HG03378 (cell line): ENCODE measurements at regions not wholly inside any gene's neighbourhood (a gene's known extent, or its start where the extent isn't known, plus 50 kb on each side); places are given as distances from the start of the nearest gene placed in this dataset.

ENCODE experiments used
- ATAC-seq: cut with Tn5 transposase; IDR thresholded peaks from one replicate; pipeline ENCODE4 v1.9.1; 2021; ENCODE audit warnings: mild to moderate bottlenecking, moderate library complexity; ENCODE audit not compliant: unreplicated experiment

- no peak for ATAC-seq
Observed at GRCh38 chr2:2758793-2759367, 427.8 kb upstream of the MYT1L start.

- ATAC-seq: no peak
Observed at GRCh38 chr2:2757764-2758163, 426.7 kb upstream of the MYT1L start.

GRCh38 chr2:2756886-2757285 is 425.8 kb upstream of the MYT1L start:
- ATAC-seq: no peak

GRCh38 chr2:2755990-2756389 is 424.9 kb upstream of the MYT1L start:
- ATAC-seq: no peak

GRCh38 chr2:2754940-2755339 is 423.9 kb upstream of the MYT1L start:
- no peak for ATAC-seq

- ATAC-seq: no peak
Observed at GRCh38 chr2:2751715-2752315, 420.7 kb upstream of the MYT1L start.

- no peak for ATAC-seq
Observed at GRCh38 chr2:2750867-2751714, 420.0 kb upstream of the MYT1L start.

GRCh38 chr2:2749206-2749598 is 418.1 kb upstream of the MYT1L start:
- ATAC-seq: no peak

- no peak for ATAC-seq
Observed at GRCh38 chr2:2748399-2749205, 417.5 kb upstream of the MYT1L start.

- ATAC-seq: no peak
Observed at GRCh38 chr2:2747797-2748301, 416.8 kb upstream of the MYT1L start.

- no peak for ATAC-seq
Observed at GRCh38 chr2:2746731-2747130, 415.7 kb upstream of the MYT1L start.

- no peak for ATAC-seq
Observed at GRCh38 chr2:2744958-2745715, 414.1 kb upstream of the MYT1L start.

GRCh38 chr2:2744107-2744506 is 413.0 kb upstream of the MYT1L start:
- no peak for ATAC-seq

GRCh38 chr2:2743164-2743571 is 412.1 kb upstream of the MYT1L start:
- ATAC-seq: no peak

GRCh38 chr2:2742726-2743125 is 411.7 kb upstream of the MYT1L start:
- no peak for ATAC-seq

GRCh38 chr2:2740238-2740775 is 409.2 kb upstream of the MYT1L start:
- ATAC-seq: no peak

- no peak for ATAC-seq
Observed at GRCh38 chr2:2739231-2739795, 408.2 kb upstream of the MYT1L start.

- no peak for ATAC-seq
Observed at GRCh38 chr2:2738684-2739083, 407.6 kb upstream of the MYT1L start.

- ATAC-seq: no peak
Observed at GRCh38 chr2:2738276-2738675, 407.2 kb upstream of the MYT1L start.

GRCh38 chr2:2735041-2735440 is 404.0 kb upstream of the MYT1L start:
- no peak for ATAC-seq
